Activated T-cell treated with anti-CD3 and anti-CD28 coated beads, Interleukin-2, amount 50 U/mL, for 72 hours (primary cell): ENCODE measurements at regions not wholly inside any gene's neighbourhood (a gene's known extent, or its start where the extent isn't known, plus 50 kb on each side); places are given as distances from the start of the nearest gene placed in this dataset.

Experiments used
- ATAC-seq, 2 donors: fragments of 150-1000 bp; cut with Tn5 transposase; replicated peaks in 1 of 2; 2 replicates each; pipeline ENCODE4 v1.10.0; 2021; ENCODE audit warnings: moderate library complexity in 2 of 2, mild to moderate bottlenecking in 1 of 2
- DNase-seq, 2 donors: peaks; one replicate each; pipeline ENCODE4 v3.0.0; 2021 to 2022; ENCODE audit warnings: mixed read lengths in 1 of 2
- H3K27ac Mint-ChIP-seq: one replicate; pipeline ENCODE4 v1.8.0; 2022; ENCODE audit warnings: mild to moderate bottlenecking, moderate library complexity, mixed read lengths
- H3K27me3 Mint-ChIP-seq: one replicate; pipeline ENCODE4 v1.8.0; 2022; ENCODE audit warnings: low read depth, mixed read lengths
- H3K36me3 Mint-ChIP-seq, 2 donors: one replicate each; pipeline ENCODE4 v1.8.0; 2022; ENCODE audit warnings: mixed read lengths in 2 of 2, mild to moderate bottlenecking in 1 of 2; ENCODE audit not compliant: insufficient read depth in 2 of 2
- H3K4me1 Mint-ChIP-seq: one replicate; pipeline ENCODE4 v1.8.0; 2022; ENCODE audit warnings: low read depth, mixed read lengths
- H3K4me3 Mint-ChIP-seq, 2 donors: one replicate each; pipeline ENCODE4 v1.8.0; 2022; ENCODE audit warnings: mild to moderate bottlenecking in 2 of 2, mixed read lengths in 2 of 2, moderate library complexity in 2 of 2
- H3K9me3 Mint-ChIP-seq, 2 donors: one replicate each; pipeline ENCODE4 v1.8.0; 2022; ENCODE audit warnings: mixed read lengths in 2 of 2

GRCh38 chr5:56522960-56523359 lies 289.8 kb upstream of the ANKRD55 start:
- DNase-seq (no peak), ATAC-seq (no peak)
- no peaks in the 10 kb centered on the region for H3K9me3 Mint-ChIP-seq
- no peaks in the 10 kb centered on the region for H3K27me3 Mint-ChIP-seq
- H3K4me1 Mint-ChIP-seq = no peaks in the 10 kb centered on the region
- H3K27ac Mint-ChIP-seq = no peak overlapping the region
- H3K36me3 Mint-ChIP-seq = no peaks in the 10 kb centered on the region
- no peak overlapping the region for H3K4me3 Mint-ChIP-seq

GRCh38 chr5:56522169-56522568 lies 289.0 kb upstream of the ANKRD55 start:
- DNase-seq = no peak
- Mint-ChIP-seq H3K36me3 (no peaks in the 10 kb centered on the region), H3K27ac (no peak overlapping the region), H3K9me3 (no peaks in the 10 kb centered on the region), H3K27me3 (no peaks in the 10 kb centered on the region), H3K4me3 (no peak overlapping the region), H3K4me1 (peaks cover 7% of the 10 kb centered on the region)
- ATAC-seq = no peak

- no peak overlapping the region for H3K27ac Mint-ChIP-seq
- ATAC-seq (no peak), DNase-seq (no peak)
- no peaks in the 10 kb centered on the region for H3K36me3 Mint-ChIP-seq
- H3K27me3 Mint-ChIP-seq = no peaks in the 10 kb centered on the region
- H3K9me3 Mint-ChIP-seq = no peaks in the 10 kb centered on the region
- no peak overlapping the region for H3K4me3 Mint-ChIP-seq
- H3K4me1 Mint-ChIP-seq = peaks cover 16% of the 10 kb centered on the region
These were observed 288.0 kb upstream of the ANKRD55 start for GRCh38 chr5:56520986-56521730.

- DNase-seq (no peak), ATAC-seq (no peak)
- Mint-ChIP-seq H3K27ac (no peak overlapping the region), H3K4me1 (peaks cover 16% of the 10 kb centered on the region), H3K27me3 (no peaks in the 10 kb centered on the region), H3K9me3 (no peaks in the 10 kb centered on the region), H3K4me3 (no peak overlapping the region), H3K36me3 (no peaks in the 10 kb centered on the region)
These were observed 285.7 kb upstream of the ANKRD55 start for GRCh38 chr5:56518820-56519219.

- ATAC-seq = no peak
- Mint-ChIP-seq H3K27me3 (no peaks in the 10 kb centered on the region), H3K9me3 (no peaks in the 10 kb centered on the region), H3K36me3 (no peaks in the 10 kb centered on the region), H3K27ac (no peak overlapping the region), H3K4me1 (peaks cover 23% of the 10 kb centered on the region), H3K4me3 (no peak overlapping the region)
- no peak for DNase-seq
These were observed 283.9 kb upstream of the ANKRD55 start for GRCh38 chr5:56517011-56517416.

GRCh38 chr5:56516441-56516840 lies 283.3 kb upstream of the ANKRD55 start:
- Mint-ChIP-seq H3K27ac (no peak overlapping the region), H3K4me3 (no peak overlapping the region)
- no peak for ATAC-seq

GRCh38 chr5:56516035-56516434 lies 282.9 kb upstream of the ANKRD55 start:
- ATAC-seq = no peak
- no peak for DNase-seq
- Mint-ChIP-seq H3K27ac (no peak overlapping the region), H3K36me3 (no peaks in the 10 kb centered on the region), H3K27me3 (no peaks in the 10 kb centered on the region), H3K4me1 (peaks cover 23% of the 10 kb centered on the region), H3K9me3 (no peaks in the 10 kb centered on the region), H3K4me3 (no peak overlapping the region)

More at GRCh38 chr5:56516441-56516840, 283.3 kb upstream of the ANKRD55 start:
- H3K9me3 Mint-ChIP-seq = no peaks in the 10 kb centered on the region
- H3K27me3 Mint-ChIP-seq = no peaks in the 10 kb centered on the region
- DNase-seq = no peak
- no peaks in the 10 kb centered on the region for H3K36me3 Mint-ChIP-seq
- peaks cover 23% of the 10 kb centered on the region for H3K4me1 Mint-ChIP-seq

- Mint-ChIP-seq H3K4me3 (no peak overlapping the region), H3K36me3 (no peaks in the 10 kb centered on the region), H3K4me1 (peaks cover 23% of the 10 kb centered on the region), H3K27ac (no peak overlapping the region), H3K27me3 (no peaks in the 10 kb centered on the region), H3K9me3 (no peaks in the 10 kb centered on the region)
- DNase-seq (no peak), ATAC-seq (no peak)
These were observed 281.9 kb upstream of the ANKRD55 start for GRCh38 chr5:56515011-56515410.

- Mint-ChIP-seq H3K4me3 (no peak overlapping the region), H3K27me3 (no peaks in the 10 kb centered on the region), H3K4me1 (peaks cover 23% of the 10 kb centered on the region), H3K36me3 (no peaks in the 10 kb centered on the region), H3K9me3 (no peaks in the 10 kb centered on the region), H3K27ac (no peak overlapping the region)
- DNase-seq (no peak), ATAC-seq (no peak)
These were observed 281.1 kb upstream of the ANKRD55 start for GRCh38 chr5:56514245-56514644.

- Mint-ChIP-seq H3K27me3 (no peaks in the 10 kb centered on the region), H3K36me3 (no peaks in the 10 kb centered on the region), H3K4me3 (no peak overlapping the region), H3K4me1 (peaks cover 23% of the 10 kb centered on the region), H3K27ac (no peak overlapping the region), H3K9me3 (no peaks in the 10 kb centered on the region)
- DNase-seq = no peak
- no peak for ATAC-seq
These were observed 280.0 kb upstream of the ANKRD55 start for GRCh38 chr5:56513141-56513540.

GRCh38 chr5:56512313-56512996 lies 279.3 kb upstream of the ANKRD55 start:
- DNase-seq = no peak
- peak; percentile 36 to 44 for ATAC-seq
- H3K36me3 Mint-ChIP-seq = no peaks in the 10 kb centered on the region
- no peaks in the 10 kb centered on the region for H3K27me3 Mint-ChIP-seq
- H3K4me3 Mint-ChIP-seq = no peak overlapping the region
- peaks cover 19% of the 10 kb centered on the region for H3K4me1 Mint-ChIP-seq
- no peaks in the 10 kb centered on the region for H3K9me3 Mint-ChIP-seq
- H3K27ac Mint-ChIP-seq = no peak overlapping the region

- ATAC-seq (no peak), DNase-seq (no peak)
- Mint-ChIP-seq H3K4me3 (no peak overlapping the region), H3K27me3 (no peaks in the 10 kb centered on the region), H3K36me3 (no peaks in the 10 kb centered on the region), H3K27ac (no peak overlapping the region), H3K4me1 (peaks cover 9% of the 10 kb centered on the region), H3K9me3 (no peaks in the 10 kb centered on the region)
These were observed 278.3 kb upstream of the ANKRD55 start for GRCh38 chr5:56511326-56511841.

GRCh38 chr5:56508249-56508648 lies 275.1 kb upstream of the ANKRD55 start:
- ATAC-seq (no peak), DNase-seq (no peak)
- Mint-ChIP-seq H3K36me3 (no peaks in the 10 kb centered on the region), H3K27ac (no peak overlapping the region), H3K9me3 (peaks cover 3 to 4% of the 10 kb centered on the region in 2 donors), H3K4me1 (peaks cover 7% of the 10 kb centered on the region), H3K27me3 (no peaks in the 10 kb centered on the region), H3K4me3 (no peak overlapping the region)
